GM21786 (cell line): ENCODE measurements at regions not wholly inside any gene's neighbourhood (a gene's known extent, or its start where the extent isn't known, plus 50 kb on each side); places are given as distances from the start of the nearest gene placed in this dataset.

Source experiments
- ATAC-seq: cut with Tn5 transposase; IDR thresholded peaks from one replicate; pipeline ENCODE4 v1.9.1; 2021; ENCODE audit not compliant: unreplicated experiment

DNA sequence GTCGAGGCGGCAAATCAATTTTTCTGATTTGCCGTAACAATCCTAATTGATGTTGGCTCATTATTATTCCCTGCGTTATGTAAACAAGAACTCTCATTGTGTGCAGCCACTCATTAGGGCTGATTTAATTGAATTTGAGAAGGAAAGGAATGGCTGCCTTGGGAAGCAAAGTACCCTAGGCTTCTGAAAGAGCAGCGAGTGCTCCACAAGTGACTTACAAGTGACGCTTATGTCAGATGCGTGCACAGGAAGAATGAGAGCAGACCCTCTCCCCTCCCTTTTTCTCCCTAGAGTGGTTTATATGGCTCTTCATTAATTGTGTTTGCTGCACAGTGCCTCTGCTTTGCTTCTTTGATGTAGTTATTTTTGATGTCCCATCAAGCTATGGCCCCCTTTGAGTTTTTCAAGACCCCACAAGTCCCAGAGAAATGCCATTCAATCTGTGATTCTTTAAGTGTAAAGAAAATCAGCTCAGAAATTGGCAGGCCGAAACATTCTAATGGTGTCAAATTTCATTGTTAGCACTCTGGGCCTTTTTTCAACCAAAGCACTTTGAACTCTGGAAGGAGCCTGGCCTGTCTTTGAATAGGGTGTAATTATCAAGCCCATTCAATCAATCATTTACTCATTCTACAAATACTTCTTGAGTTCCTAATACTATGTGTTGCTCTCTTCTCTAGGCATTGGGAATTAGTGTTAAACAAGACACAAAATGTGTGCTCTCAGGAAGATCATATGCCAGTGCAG lies 86.8 kb upstream of the VAV3 start:
- ATAC-seq, result no peak

DNA sequence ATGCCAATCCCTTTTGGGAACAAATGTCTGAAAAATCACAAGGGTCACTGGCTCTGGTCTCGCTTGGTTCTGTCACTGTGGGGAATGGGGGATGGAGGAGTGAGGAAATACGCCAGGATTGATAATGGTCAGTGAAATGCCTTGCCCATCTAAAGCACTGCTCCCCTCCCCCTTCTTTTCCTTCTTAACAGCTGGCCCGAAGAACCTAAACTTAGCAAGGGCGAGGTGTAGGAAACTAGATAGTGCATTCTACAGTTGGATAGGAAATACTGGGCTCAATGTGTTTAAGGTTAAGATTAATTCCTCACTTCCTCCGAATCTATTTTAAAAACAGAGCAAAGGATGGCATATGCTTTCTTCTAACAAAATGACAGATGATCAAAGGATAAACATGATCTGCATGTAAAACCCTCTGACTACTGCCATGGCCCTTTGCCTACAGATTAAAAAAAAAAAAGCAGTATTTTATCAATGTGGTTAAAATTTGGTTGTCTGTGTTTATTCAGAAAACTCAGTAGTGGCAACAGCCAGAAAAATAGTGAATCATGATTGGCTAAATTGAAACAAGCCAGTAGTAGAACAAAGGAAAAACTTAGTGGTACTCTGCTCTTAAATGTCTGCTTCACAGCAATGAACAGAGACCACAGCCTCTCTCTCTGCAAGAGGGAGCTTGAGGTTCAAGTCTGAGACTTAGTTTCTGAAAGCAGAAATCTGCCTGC lies 86.1 kb upstream of the VAV3 start:
- no peak for ATAC-seq

DNA sequence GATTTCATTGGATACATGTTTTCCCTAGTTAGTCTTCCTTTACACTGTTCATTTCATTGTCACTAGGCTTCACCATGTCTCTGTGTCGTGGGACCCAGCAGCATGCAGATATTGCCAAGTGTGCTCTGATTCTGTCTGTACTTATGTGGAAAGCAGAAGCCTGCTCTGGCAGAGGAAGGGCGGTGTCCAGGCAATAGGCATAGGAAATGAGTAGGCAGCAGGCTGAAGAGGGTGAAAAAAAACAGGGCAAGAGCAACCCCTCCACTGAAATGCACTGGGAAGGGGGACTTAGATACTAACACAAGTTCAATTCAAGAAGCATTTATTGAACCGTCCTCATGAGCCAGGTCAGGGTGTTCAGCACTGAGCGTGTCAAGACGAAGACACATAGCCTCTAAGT lies 85.2 kb upstream of the VAV3 start:
- no peak for ATAC-seq

DNA sequence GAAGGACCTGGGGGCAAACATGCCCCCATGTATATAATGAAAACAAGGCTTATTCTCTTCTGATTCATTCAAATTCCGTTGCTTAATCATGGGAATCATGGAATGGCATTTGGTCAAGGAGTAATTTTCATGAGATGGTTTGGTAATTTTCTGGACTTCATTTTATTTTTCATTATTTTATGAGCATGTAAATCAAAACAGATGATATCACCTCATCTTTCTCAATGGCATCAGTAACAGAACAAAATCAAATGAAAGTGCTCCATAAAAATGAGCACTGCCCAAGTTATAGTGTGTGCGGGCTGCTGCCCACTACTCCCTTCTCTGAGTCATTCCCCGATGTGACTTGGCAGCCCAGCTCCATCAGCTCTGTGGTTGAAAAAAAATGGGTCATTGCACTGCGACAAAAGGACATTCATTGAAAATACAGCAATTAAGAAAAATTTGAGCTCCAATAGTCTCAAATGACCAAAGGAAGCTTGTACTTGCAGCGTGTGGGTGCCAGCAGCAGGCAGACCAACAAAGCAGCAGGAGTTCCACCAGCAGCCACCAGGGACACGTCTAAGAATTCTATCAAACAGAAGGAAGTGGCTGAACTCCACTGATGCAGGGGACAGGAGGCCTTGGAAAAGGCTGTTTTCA lies 84.3 kb upstream of the VAV3 start:
- ATAC-seq, result no peak

DNA sequence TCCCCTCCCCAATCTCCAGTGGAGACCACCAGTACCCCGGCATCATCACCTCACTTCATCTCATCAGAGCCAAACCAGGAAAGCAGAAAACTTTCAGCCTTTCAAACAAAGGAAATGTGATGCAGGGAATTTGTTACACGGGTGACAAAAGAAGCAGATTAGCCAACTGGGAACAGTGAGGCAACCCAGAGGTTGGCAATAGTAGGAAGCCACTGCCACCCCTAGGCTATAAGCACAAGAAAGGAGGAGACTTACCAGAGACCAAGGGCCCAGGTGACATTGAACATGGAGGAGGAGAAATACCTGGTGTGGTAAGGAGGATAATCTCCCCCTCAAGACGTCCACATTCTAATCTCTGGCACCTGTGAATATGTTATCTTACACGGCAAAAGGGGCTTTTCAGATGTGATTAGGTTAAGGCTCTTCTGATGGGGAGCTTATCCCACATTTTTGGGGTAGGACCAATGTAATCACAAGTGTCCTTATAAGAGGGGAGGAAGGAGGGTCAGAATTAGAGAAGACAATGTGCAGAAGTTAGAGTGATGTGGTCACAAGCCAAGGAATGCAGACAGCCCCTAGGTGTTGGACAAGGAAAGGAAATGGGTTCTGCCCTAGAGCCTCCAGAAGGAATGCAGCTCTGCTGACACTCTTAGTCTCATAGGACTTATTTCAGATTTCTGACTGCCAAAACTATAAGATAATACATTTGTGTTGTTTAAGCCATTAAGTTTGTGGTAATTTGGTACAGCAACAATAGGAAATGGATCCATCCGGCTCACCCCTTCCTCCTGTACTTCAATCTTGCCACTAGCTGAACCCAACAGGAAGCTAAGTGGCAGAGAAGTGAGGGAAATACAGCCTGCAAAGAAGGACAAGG lies 83.6 kb upstream of the VAV3 start:
- no peak for ATAC-seq

DNA sequence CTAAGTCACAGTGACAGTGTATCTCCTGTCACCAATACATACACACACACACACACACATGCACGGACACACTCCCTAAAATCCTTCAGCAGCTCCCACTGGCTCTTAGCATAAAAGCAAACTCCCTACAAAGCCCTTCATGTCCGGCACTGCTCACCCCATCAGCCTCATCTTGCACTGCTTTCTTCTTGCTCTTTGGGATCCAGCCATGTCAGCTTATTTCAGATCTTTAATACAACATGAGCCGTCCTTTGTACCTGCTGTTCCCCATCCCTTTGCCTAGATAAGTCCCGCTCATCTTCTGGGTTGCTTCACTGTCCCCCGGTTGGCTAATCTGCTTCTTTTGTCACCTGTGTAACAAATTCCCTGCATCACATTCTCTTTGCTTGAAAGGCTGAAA lies 82.1 kb upstream of the VAV3 start:
- ATAC-seq, result no peak

DNA sequence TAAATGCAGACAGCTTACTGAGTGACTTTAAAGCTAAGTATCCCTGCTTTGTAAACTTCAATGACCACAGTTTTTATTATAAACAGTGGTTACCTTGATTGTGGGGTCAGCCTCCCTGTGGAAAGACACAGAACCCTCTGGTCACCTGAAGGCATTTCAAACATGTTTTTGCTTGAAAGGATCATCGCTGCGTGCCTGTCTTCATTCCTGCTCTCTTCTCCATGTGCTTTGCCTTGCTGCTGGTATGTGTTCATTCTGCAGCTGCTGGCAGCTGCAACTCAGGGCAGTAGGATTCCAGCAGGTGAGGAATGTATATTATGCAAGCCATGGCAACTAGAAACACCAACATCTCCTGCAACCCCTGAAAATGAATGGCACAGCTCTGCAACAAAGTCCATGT lies 81.0 kb upstream of the VAV3 start:
- ATAC-seq, result no peak

DNA sequence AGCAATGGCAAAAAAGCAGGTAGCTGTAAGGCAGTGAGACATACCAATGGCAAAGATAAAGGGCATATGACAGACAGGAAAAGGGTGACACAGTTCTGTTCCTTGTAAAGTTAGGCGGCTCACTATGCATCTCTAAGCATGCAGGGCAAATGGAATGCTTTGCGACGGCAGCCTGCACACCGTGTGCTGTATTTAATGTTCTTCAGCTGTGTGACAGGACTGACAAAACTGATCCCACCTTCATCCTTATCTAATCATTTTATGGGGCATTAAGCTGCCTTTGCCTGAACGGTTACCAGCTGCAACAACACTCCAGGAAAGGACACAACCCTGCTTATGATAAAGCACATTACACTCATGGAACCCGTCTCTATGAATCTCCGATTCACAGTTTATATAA lies 80.5 kb upstream of the VAV3 start:
- no peak for ATAC-seq

DNA sequence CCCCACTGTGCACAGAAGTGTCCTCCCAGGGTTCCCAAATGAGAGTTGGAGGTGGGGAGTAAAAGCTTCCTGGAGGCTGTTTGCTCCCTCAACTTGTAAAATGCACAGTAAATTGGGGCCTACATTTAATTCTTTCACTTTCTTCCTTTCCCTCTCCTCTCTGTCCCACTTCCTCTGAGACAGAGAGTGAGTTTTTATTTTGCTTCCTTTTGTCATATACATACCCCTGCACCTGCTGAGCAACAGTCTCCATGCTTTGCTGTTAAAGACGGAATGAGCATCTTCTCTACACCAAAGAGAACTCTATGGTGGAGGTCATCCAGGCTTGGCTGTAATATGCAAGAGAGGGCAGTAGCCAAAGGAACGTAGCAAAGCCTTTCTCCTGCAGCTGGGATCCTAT lies 79.3 kb upstream of the VAV3 start:
- ATAC-seq, result no peak

DNA sequence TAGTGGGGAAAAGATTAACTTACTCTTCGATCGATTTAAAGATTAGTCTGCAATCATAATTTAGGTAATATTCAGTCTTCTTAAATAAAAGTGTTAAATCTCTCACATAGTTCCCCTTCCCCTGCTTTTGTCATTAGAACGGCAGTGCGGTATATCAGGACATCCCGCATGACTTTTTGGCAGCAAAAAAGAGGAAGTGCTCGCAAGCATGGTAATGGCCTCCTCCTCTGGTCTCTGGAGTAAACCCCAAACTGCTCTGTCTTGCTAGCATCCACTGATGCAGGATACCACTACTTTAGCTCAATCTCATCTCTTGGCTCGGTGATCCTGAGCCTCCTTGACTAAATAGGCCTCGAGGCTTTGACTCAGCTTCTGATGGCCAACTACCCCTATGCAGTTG lies 78.7 kb upstream of the VAV3 start:
- no peak for ATAC-seq

DNA sequence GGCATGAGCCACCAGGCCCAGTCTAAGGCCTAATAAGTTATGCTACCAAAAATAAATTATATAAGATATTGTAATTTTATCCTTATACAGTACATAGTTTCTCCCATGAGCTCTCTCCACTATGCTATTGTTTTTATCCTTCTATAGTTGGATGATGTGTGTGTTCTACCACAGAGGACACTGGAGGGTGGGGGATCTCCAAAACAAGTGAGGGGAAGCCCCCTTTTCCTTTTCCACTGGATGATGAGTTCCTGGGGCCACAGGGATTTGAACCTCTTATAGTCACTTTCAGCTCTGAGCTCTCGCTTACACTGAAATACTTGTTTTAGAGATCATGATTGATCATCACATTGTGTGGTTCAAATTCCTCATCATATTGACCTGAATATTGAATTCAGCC lies 77.6 kb upstream of the VAV3 start:
- ATAC-seq, result no peak

DNA sequence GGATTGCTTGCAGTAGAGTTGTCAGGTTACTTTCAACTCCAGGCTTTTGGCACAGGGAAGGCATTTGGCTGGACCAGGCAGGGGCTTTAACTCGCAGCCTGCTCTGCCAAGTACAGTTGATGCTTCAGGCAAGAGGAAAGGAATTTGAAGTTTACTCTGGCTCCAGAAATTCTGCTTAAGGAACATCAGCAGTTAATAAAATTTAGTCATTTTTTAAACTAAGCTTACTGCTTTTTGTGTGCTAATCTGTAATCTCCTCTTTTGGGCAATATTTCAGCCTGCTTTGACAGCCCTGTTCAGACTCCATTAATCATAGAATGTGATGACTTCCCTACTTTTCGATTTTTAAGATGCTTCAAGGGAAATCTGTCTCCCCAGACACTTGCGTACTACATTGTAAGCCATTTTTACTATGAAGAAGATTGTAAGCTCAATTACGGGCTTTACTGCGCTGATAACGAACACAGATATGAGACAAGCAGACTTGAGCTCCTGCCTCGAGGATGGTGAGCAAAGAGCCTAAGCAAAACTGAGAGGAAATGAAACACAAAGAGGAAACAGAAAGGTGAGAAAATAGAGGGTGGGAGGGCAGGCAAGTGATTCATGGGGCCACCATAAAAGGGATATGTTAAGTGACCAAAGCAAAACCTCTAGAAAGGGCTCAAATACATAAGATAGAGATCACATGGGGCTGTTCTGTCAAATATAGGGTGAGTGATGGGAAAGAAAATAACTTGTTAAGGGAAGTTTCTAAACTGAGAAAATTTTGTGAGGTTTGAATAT lies 76.6 kb upstream of the VAV3 start:
- ATAC-seq, result no peak

DNA sequence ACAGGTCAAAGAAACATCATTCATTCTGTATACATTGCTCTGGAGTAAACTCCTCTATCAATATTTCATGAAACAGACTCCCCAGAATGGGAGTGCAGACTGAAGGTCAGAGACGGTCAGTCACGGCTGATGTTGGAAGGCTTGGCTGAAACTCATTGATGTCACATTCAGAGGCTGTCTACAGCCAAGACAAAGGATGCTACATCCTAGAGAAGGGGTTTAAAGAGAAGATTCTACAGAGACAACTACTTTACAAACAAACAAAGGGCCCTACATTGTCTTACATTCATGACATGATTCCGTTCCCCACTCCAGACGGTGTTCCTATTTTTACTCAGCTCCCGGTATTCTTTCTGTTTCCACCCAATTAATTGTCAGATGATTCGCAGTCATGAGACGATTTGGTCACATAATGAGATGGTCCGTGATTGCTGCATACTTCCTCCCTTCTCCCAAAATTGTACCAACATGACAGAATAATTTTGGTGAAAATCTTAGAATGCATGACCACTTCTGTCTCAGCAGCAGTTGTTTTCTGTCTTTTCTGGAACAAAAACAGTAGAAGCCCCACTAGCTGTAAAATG lies 73.8 kb upstream of the VAV3 start:
- no peak for ATAC-seq

DNA sequence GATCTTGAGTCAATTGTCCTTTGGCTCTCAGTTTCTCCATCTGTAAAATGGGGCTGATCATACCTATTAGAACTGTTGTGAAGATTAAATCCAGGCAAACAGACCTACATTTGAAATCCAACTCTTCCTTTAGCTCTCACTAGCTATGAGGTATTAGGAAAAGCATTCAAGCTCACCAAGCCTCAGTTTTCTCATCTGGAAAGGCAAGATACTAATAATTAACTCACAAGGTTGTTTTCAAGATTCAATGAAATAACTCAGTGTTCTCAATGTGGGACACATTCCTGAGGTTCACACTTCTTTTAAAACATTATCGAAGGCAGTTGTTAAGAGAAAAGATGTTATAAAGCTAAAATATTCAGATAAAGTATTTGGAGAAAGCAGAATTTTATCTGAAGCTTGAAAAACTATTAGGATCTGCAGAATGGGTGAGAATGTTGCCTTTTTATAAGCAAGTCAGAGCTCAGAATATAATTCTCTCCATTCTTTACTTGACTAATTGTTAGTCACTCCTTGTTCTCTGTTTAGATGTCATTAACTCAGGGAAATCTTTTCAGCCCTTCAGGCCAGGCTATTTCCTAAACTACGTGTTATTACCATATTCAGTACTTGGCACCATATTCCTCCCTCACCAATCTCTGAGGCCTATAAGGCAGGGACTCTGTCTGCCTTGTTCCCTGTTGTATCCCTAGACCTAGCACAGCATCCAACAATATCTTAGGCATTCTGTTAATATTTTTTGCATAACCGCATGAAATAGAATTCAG lies 72.0 kb upstream of the VAV3 start:
- no peak for ATAC-seq

DNA sequence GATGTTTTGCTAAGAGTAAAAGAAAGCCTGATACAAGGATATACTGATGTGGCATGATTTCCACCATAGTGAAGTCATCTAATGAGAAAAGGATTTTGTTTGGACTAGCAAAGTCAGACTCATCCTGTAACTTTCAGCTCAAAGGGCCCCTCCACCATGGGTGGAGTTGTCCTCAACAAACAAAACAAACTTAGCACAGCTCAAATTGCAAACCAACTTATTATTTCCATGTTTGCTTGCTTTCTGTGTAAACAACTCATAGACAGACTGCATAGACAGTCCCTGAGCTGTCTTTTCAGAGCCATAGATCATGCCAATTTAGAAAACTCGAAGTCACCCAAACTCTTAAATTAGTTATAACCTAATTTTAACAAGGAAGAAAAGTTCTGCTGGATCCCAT lies 69.4 kb upstream of the VAV3 start:
- ATAC-seq, result no peak

DNA sequence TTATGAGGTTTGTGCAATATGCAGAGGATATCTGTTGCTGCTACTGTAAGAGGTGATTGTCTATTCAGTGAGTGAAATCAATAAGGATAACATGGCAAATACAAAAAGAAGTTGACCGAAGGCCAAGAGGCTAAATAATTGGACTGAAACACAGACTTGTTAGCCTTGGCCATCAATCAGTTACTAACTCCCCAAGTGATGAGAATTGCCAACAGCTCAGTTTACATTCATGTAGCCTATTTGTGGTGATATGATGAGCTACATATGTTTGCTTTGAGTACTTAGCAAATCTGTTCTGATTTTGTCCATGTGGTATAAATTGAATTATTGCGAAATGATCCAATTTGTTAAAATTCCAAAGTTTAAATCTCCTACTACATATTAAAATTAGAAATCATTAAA lies 68.6 kb upstream of the VAV3 start:
- ATAC-seq, result no peak

DNA sequence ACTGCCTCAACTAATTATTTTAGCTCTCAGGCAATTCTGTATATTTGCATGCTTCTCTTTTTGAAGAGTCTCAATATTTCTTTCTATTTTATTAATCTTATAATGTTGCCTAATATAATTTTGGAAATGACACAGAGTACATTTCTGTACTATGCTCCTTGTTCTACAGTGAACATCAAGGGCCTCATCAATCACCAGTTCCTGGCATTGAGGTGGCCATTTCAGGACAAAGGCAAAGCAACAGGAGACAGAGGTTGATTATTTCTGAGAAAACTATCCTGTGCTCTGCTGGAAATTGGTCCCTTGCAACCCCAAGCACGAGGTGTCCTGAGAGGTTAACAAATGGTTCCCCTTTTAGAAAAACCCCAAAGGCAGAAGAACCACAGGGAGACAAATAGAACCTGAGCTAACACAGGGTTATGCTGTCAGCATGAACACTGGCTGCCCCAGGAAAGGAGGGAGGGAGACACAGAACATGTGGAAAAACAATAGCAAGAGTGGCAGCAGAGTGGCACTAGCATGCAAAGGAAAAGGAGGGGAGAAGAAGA lies 63.9 kb upstream of the VAV3 start:
- ATAC-seq, result no peak

DNA sequence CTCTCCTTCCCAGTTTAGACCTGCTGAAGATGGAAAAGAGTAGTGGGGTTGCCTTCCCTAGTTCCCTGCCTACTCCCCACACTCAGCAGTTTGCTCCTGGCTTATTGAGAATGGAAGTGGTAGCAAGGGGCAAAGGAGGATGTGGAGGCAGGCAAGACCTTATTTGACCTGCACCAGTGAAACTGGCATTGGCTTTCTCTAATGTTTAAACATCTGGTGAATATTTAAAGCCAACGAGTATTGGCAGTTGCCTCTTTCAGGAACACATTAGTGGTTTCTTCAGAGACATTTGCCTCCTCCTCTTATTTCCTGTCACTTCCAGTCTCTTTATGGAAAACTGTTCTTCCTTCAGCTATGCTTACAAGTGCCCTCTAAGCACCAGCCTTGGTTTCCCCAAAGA lies 62.4 kb upstream of the VAV3 start:
- ATAC-seq, result no peak

DNA sequence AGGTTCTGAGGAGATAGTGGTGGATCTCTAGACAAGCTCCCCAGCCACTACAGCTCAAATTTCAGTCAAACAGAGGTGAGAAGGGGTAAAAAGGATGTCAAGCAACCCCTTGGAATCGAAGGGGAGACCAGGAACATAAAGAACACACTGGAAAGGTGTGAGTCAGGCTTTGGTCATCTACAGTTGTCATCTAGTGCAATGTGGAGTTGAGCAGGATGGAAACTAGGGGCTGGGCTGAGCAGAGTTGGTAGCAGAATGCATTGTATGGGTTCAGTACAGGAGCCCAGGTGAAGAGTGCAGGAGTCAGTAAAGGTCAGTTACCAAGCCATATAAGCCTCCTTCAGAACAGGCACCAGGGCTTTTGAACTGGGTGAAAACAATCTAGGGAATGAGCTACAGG lies 52.7 kb upstream of the VAV3 start:
- ATAC-seq, result no peak
